ACC112 (cell line): ENCODE measurements at regions not wholly inside any gene's neighbourhood (a gene's known extent, or its start where the extent isn't known, plus 50 kb on each side); places are given as distances from the start of the nearest gene placed in this dataset.

Source experiments
- H2AFZ ChIP-seq: fragments of 200-600 bp; sonication (generic); one replicate; pipeline ENCODE4 v1.6.0; 2017; ENCODE audit warnings: antibody characterized with exemption, low read length; ENCODE audit not compliant: unreplicated experiment
- H3K27ac ChIP-seq: fragments of 200-600 bp; sonication (generic); 2 replicates; pipeline ENCODE4 v1.5.1; 2014; ENCODE audit warnings: low read depth, mild to moderate bottlenecking, antibody characterized with exemption, low read length, moderate library complexity
- H3K27me3 ChIP-seq: fragments of 200-600 bp; sonication (generic); 2 replicates; pipeline ENCODE4 v1.6.1; 2014; ENCODE audit warnings: mild to moderate bottlenecking, antibody characterized with exemption, low read length, moderate library complexity, mixed read lengths; ENCODE audit not compliant: insufficient read depth
- H3K36me3 ChIP-seq: fragments of 200-600 bp; sonication (generic); 2 replicates; pipeline ENCODE4 v1.6.1; 2016; ENCODE audit warnings: mild to moderate bottlenecking, antibody characterized with exemption, low read length, moderate library complexity, mixed read lengths; ENCODE audit not compliant: insufficient read depth
- H3K4me1 ChIP-seq: fragments of 200-600 bp; sonication (generic); one replicate; pipeline ENCODE4 v1.6.1; 2016; ENCODE audit warnings: low read length, mixed read lengths; ENCODE audit not compliant: insufficient read depth, unreplicated experiment, control insufficient read depth
- H3K4me3 ChIP-seq: fragments of 200-600 bp; sonication (generic); 2 replicates; pipeline ENCODE4 v1.5.1; 2014; ENCODE audit warnings: mild to moderate bottlenecking, low read depth, low read length
- H3K79me2 ChIP-seq: fragments of 200-600 bp; sonication (generic); one replicate; pipeline ENCODE4 v1.6.0; 2016; ENCODE audit warnings: low read length; ENCODE audit not compliant: control insufficient read depth, unreplicated experiment, insufficient read depth

DNA sequence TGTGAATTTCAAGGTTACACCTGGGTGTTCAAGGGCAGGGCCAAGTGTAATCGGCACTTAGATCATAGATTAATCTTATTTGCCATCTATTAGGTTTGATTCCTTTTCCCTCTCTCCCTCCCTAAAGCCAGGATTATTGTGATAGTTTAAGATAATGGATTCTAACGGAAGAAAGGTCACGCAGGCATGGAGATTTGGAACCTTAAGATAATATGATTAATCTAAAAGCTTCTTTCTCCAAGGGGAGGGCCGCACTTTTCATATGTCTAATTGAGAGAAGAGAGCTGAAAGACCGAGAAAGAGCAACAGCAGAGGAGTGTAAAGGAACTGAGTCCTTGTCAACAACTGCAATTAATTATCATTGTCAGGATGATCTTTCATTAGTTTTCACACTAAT is 858.8 kb upstream of the NR2F2 start:
- Histone ChIP-seq H3K36me3 (no peaks in the 10 kb centered on the region), H3K4me1 (peaks cover 15% of the 10 kb centered on the region), H3K27ac (no peak overlapping the region), H3K27me3 (no peaks in the 10 kb centered on the region), H3K4me3 (no peak overlapping the region), H3K79me2 (no peaks in the 10 kb centered on the region), H2AFZ (peak overlapping the region; percentile 59)

- Histone ChIP-seq H3K36me3 (no peaks in the 10 kb centered on the region), H3K27ac (no peak overlapping the region), H3K27me3 (no peaks in the 10 kb centered on the region), H3K79me2 (no peaks in the 10 kb centered on the region), H3K4me1 (peaks cover 15% of the 10 kb centered on the region), H3K4me3 (no peak overlapping the region), H2AFZ (no peak overlapping the region)
Measured at GRCh38 chr15:95475067-95475466, 855.4 kb upstream of the NR2F2 start.

GRCh38 chr15:95479308-95479707 is 851.2 kb upstream of the NR2F2 start:
- Histone ChIP-seq H3K36me3 (no peaks in the 10 kb centered on the region), H2AFZ (no peak overlapping the region), H3K4me3 (no peak overlapping the region), H3K4me1 (no peaks in the 10 kb centered on the region), H3K27ac (no peak overlapping the region), H3K79me2 (no peaks in the 10 kb centered on the region), H3K27me3 (no peaks in the 10 kb centered on the region)

- H3K36me3 ChIP-seq: no peaks in the 10 kb centered on the region
- no peak overlapping the region for H3K4me3 ChIP-seq
Measured at GRCh38 chr15:95485367-95485766, 845.1 kb upstream of the NR2F2 start.

GRCh38 chr15:95486224-95486623 is 844.3 kb upstream of the NR2F2 start:
- no peaks in the 10 kb centered on the region for H3K4me1 ChIP-seq
- no peaks in the 10 kb centered on the region for H3K79me2 ChIP-seq
- H2AFZ ChIP-seq: no peak overlapping the region
- no peaks in the 10 kb centered on the region for H3K36me3 ChIP-seq
- H3K27ac ChIP-seq: no peak overlapping the region
- H3K4me3 ChIP-seq: no peak overlapping the region
- H3K27me3 ChIP-seq: no peaks in the 10 kb centered on the region

More at GRCh38 chr15:95485367-95485766, 845.1 kb upstream of the NR2F2 start:
- no peak overlapping the region for H3K27ac ChIP-seq
- no peaks in the 10 kb centered on the region for H3K79me2 ChIP-seq
- H2AFZ ChIP-seq: no peak overlapping the region
- H3K4me1 ChIP-seq: no peaks in the 10 kb centered on the region
- no peaks in the 10 kb centered on the region for H3K27me3 ChIP-seq

- H3K79me2 ChIP-seq: no peaks in the 10 kb centered on the region
Measured at GRCh38 chr15:95489103-95489502, 841.4 kb upstream of the NR2F2 start.

DNA sequence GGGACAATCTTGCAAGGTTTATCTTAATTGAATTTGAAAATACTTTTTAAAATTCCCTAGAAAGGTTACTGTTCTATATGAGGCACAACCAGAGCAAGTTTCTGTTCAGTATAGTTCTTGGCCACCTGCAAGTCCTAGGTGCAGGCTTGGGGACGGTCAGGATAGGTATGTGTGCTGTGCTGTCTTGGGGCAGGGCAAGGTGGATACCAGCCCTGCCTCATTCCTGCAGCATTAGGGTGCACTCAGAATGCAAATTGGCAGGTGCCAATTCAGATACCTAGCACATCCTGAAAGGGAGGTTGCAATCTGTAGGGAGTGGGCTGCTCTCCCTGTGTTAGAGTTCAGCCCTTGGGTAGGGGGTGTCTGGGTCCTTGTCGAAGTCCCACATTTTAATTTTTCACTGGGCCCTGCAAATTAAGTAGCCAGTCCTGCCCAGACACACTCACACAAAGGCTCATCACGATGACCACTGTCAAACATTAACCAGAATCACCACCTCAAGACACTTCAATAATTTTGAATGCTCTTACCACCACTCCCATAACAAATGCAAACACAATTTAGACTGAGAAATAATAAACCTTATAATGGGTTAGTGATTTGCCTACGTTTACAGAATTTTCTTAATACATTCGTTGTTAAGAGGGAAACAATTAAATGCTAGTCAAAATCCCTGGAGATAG is 838.0 kb upstream of the NR2F2 start:
- Histone ChIP-seq H3K36me3 (no peaks in the 10 kb centered on the region), H3K4me1 (no peaks in the 10 kb centered on the region), H2AFZ (no peak overlapping the region), H3K27ac (no peak overlapping the region), H3K4me3 (no peak overlapping the region), H3K27me3 (no peaks in the 10 kb centered on the region), H3K79me2 (no peaks in the 10 kb centered on the region)

More at GRCh38 chr15:95489103-95489502, 841.4 kb upstream of the NR2F2 start:
- no peaks in the 10 kb centered on the region for H3K4me1 ChIP-seq
- H3K4me3 ChIP-seq: no peak overlapping the region
- H2AFZ ChIP-seq: no peak overlapping the region
- no peaks in the 10 kb centered on the region for H3K27me3 ChIP-seq
- H3K36me3 ChIP-seq: no peaks in the 10 kb centered on the region
- H3K27ac ChIP-seq: no peak overlapping the region

GRCh38 chr15:95494971-95495541 is 835.4 kb upstream of the NR2F2 start:
- H2AFZ ChIP-seq: no peak overlapping the region
- H3K4me1 ChIP-seq: no peaks in the 10 kb centered on the region
- H3K27ac ChIP-seq: no peak overlapping the region
- no peaks in the 10 kb centered on the region for H3K36me3 ChIP-seq
- H3K27me3 ChIP-seq: no peaks in the 10 kb centered on the region
- H3K79me2 ChIP-seq: no peaks in the 10 kb centered on the region
- no peak overlapping the region for H3K4me3 ChIP-seq

DNA sequence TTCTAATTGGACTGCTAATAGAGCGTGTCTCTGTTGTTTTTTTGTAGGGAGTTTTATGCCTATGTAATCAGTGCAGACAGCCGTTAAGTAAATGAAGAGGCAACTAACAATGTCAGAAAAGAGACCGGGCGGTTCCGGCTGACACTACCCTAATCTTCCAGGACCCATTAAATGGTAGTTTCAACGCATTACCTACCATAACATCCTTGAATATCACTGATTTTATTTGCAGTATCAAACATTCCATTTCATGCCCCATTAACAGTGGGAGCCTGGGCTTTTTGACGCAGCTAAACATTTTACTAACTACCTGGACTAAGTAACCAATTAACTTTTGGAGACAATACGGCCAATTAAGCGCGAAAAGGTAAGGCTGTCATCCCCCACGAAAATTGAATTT is 832.9 kb upstream of the NR2F2 start:
- no peaks in the 10 kb centered on the region for H3K27me3 ChIP-seq
- no peak overlapping the region for H3K4me3 ChIP-seq
- H3K4me1 ChIP-seq: peaks cover 4% of the 10 kb centered on the region
- no peaks in the 10 kb centered on the region for H3K79me2 ChIP-seq
- no peak overlapping the region for H3K27ac ChIP-seq
- no peak overlapping the region for H2AFZ ChIP-seq
- no peaks in the 10 kb centered on the region for H3K36me3 ChIP-seq

- no peak overlapping the region for H3K27ac ChIP-seq
- no peaks in the 10 kb centered on the region for H3K79me2 ChIP-seq
- no peaks in the 10 kb centered on the region for H3K36me3 ChIP-seq
- H3K4me1 ChIP-seq: peaks cover 4% of the 10 kb centered on the region
- H3K4me3 ChIP-seq: no peak overlapping the region
- no peaks in the 10 kb centered on the region for H3K27me3 ChIP-seq
- H2AFZ ChIP-seq: no peak overlapping the region
Measured at GRCh38 chr15:95498961-95499360, 831.5 kb upstream of the NR2F2 start.

GRCh38 chr15:95499397-95499796 is 831.1 kb upstream of the NR2F2 start:
- Histone ChIP-seq H3K79me2 (no peaks in the 10 kb centered on the region), H3K36me3 (no peaks in the 10 kb centered on the region), H3K27me3 (no peaks in the 10 kb centered on the region), H2AFZ (peak overlapping the region; percentile 21), H3K4me1 (peaks cover 4% of the 10 kb centered on the region), H3K4me3 (no peak overlapping the region), H3K27ac (no peak overlapping the region)
